ENCODE measurements at regions not wholly inside any gene's neighbourhood (a gene's known extent, or its start where the extent isn't known, plus 50 kb on each side); places are given as distances from the start of the nearest gene placed in this dataset.
"Not testable (repeated sequence)": the region's sequence is repeated elsewhere in the genome, so short reads cannot be mapped to it uniquely, and the experiment has no call there.

GRCh38 chr12:87406926-87407325, 622.3 kb downstream of the C12orf50 start:
- no peak for TF ChIP-seq CTCF (conservative IDR thresholded peaks at IDR 0.05; ENCODE audit: low read length)

GRCh38 chr12:87405918-87406317, 623.3 kb downstream of the C12orf50 start:
- no peak for DNase-seq (ENCODE audit: low read depth)
- no peak for TF ChIP-seq CTCF (conservative IDR thresholded peaks at IDR 0.05; ENCODE audit: low read length)
- H3K4me3 ChIP-seq (ENCODE audit: low read length) = no peak overlapping the region

More at GRCh38 chr12:87406926-87407325, 622.3 kb downstream of the C12orf50 start:
- no peak for DNase-seq (ENCODE audit: low read depth)
- no peak overlapping the region for H3K4me3 ChIP-seq (ENCODE audit: low read length)

GRCh38 chr12:87394168-87394567, 635.0 kb downstream of the C12orf50 start:
- DNase-seq (ENCODE audit: low read depth); H3K4me3 ChIP-seq (ENCODE audit: low read length): not testable (repeated sequence)

DNA sequence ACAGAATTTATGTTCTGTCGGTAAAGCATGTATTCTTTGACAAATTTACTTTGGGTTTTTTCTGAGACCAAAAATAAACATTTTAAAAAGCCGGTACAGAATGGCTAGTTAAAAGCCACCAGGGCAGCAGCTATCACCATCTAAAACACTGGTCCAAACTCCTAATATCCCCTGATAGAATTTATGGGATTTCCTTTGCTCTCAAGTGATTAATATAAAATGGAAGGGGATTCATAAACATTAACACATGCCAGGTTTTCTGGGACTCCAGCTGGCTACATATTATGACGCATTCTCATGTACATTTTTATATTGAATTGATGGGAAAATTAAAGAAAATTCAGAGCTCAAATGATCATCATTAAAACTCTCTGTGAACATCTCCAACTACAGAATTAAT, 640.8 kb downstream of the C12orf50 start:
- H3K4me3 ChIP-seq (ENCODE audit: low read length) = no peak overlapping the region
- no peak for TF ChIP-seq CTCF (conservative IDR thresholded peaks at IDR 0.05; ENCODE audit: low read length)
- no peak for DNase-seq (ENCODE audit: low read depth)

DNA sequence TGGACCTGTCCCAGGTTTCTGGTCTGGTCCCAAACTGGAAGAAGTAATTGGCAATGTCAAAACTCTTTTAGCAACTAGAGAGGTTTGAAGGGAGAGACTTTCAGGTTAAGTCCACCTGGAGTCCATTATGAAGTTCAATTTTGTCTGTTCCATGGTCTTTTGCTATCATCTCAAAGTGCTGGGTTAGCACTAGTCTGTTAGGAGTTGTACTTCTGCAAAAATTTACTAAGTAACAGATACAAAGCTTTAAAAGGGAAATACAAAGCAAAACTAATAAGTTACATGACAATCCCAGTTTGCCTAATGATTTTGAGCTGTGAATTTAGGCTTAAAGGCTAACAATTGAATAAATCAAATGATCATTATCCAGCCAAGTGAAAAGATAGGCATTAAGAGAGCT, 643.9 kb downstream of the C12orf50 start:
- no peak for TF ChIP-seq CTCF (conservative IDR thresholded peaks at IDR 0.05; ENCODE audit: low read length)
- DNase-seq (ENCODE audit: low read depth) = no peak
- H3K4me3 ChIP-seq (ENCODE audit: low read length) = no peak overlapping the region

- no peak overlapping the region for H3K4me3 ChIP-seq (ENCODE audit: low read length)
- no peak for DNase-seq (ENCODE audit: low read depth)
- TF ChIP-seq CTCF (conservative IDR thresholded peaks at IDR 0.05; ENCODE audit: low read length) = no peak
Measured at GRCh38 chr12:87384226-87384625, 645.0 kb downstream of the C12orf50 start.

- no peak overlapping the region for H3K4me3 ChIP-seq (ENCODE audit: low read length)
- DNase-seq (ENCODE audit: low read depth) = no peak
- TF ChIP-seq CTCF (conservative IDR thresholded peaks at IDR 0.05; ENCODE audit: low read length) = no peak
Measured at GRCh38 chr12:87383680-87384079, 645.5 kb downstream of the C12orf50 start.

DNA sequence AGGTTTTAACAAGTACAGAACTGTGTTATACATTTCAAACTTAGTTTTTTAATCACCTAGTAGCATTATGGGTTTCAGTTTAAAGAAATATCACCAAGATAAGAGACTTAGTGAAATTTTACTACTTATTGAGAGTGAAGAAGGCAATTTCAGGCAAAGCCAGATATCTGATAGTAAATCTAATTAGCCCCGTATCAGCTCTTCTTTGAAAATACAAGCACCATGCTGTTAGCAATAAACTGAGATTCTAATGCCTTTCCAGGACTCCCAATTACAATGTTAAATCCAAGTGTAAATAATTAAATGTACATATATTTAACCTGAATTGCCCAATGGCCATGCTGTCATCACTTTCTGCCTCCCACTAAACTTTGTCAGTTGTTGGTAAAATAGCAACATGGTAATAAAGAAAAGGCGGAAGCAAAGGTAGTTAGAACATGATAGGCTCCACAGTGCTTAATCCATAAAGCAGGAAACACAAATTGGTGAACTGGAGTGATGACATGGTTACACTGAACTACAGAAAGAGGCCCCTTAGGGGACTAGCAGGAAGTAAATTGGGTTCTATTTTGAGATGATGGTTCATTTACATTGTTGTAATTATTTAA, 646.1 kb downstream of the C12orf50 start:
- DNase-seq (ENCODE audit: low read depth) = no peak
- TF ChIP-seq CTCF (conservative IDR thresholded peaks at IDR 0.05; ENCODE audit: low read length) = no peak
- H3K4me3 ChIP-seq (ENCODE audit: low read length) = no peak overlapping the region

Data from AG10803 (cell line).